Hematopoietic multipotent progenitor cell treated with erythropoietin and hydrocortisone succinate and interleukin-3 and kit ligand, for 17 days (in vitro differentiated cells): ENCODE measurements at regions not wholly inside any gene's neighbourhood (a gene's known extent, or its start where the extent isn't known, plus 50 kb on each side); places are given as distances from the start of the nearest gene placed in this dataset.

ENCODE experiments used
- DNase-seq: peaks from one replicate; pipeline ENCODE4 v3.0.0-alpha.2; 2015; ENCODE audit warnings: low spot score

DNA sequence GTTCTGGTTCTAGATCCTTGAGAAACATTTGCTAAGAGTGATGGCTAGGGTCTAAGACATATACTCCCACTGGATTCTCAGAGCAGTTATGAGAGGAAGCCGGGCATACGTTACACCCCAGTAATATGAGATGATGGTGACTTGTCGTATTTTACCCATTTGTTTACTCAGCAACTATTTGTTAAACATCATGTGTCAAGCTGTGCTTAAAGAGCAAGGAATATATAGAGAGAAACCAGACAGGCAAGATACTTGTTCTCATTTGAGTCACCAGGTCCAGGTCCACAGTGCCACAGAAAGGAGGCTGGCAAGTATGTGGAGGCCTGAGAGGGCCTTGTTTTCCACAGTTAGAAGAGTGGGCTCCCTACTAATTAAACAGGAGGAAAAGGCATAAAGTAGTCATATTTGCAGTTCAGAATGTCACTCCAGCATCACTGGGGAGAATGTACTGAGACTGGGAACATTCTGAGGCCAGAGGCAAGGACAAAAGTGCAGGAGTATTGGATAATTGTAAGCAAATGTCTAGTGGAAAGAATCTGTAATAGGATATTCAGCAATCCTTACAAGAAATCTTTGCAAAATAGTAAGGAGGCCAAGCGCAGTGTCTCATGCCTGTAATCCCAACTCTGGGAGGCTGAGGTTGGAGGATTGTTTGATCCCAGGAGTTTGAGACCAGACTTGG, 142.2 kb downstream of the IRS2 start:
- no peak for DNase-seq

DNA sequence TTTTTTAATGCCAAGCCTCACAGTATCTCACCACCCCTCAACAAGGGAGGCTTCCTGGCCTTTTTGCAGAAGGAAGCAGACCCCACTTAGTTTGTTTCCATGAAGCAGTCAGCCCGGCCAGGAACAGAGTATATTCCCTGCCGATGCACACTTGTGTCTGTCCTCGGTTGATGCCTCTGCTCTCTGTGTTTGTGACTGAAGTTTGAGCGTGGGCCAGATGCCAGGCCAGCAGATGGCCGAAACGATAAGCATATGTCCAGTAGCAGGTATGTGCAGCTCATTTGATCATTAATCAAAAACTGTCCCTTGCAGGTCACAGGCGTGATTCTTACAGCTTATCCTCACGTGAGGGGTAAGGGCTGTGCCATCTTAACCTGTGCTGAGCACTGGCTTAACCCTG, 144.0 kb downstream of the IRS2 start:
- DNase-seq: no peak

DNA sequence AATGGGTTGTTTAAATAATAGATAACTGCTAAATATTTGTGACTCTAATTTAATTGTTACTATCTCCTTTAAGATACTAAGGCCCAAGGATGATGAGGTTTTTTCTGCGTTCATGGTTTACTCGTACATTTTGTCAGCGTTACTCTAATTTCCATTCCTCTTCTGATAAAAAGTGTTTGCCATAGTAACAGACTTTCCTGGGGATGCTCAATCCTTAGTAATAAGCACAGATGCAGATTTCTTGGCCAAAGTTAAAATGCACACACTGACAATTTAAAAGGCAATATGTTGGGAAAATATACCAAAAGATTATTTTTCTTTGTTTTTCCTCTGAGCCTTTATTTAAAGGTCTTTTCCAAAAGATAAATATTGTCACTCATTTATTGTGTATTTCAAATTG, 149.6 kb downstream of the IRS2 start:
- no peak for DNase-seq

DNA sequence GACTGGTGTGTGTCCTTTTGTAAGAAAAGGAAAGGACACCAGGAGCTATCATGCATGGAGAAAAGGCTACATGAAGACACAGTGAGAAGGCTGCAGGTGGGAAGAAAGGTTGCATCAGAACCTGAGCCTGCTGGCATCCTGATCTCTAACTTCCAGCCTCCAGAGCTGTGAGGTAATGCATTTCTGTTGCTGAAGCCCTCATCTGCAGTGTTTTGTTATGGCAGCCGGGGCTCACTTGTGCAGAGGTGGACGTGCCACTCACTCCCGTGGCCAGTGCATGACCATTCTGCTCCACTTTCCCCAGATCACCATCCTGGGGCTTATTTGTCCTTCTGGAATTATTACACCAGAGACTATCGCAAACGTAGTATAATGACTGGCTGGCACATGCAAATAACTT, 155.3 kb downstream of the IRS2 start:
- no peak for DNase-seq

DNA sequence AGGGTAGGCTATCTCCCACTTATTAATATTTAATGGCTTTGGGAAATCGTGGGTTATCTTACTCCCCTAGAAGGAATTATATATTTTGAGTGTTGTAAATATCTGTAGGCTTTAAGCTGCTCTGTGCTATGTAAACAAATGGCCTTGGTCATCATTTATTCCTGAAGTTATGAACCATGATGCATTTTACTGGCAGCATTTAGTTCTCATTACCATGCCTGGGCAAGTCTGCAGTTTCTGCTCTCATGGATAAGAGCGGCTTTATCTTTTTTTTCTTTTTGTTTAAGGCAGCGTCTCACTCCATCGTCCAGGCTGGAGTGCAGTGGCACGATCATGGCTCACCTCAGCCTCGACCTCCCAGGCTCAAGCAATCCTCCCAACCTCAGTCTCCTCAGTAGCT, 156.1 kb downstream of the IRS2 start:
- no peak for DNase-seq

DNA sequence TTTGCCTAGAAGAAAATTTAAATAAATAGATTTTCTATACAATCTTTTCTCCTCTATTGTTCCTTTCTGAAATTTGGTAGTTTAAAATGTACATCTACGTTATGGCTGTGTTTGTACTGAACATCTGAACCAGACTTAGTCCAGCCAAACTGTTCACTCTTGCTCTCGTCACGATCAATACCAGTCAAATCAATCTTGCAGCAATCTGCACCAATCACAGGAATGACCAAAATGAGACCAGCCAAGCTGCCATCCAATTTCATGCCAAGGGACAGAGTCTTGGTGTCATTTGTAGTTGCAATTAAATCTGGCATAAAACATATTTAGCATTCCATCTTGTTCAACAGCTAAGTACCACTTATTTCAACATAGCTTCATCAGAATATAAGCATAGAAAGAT, 156.6 kb downstream of the IRS2 start:
- no peak for DNase-seq

DNA sequence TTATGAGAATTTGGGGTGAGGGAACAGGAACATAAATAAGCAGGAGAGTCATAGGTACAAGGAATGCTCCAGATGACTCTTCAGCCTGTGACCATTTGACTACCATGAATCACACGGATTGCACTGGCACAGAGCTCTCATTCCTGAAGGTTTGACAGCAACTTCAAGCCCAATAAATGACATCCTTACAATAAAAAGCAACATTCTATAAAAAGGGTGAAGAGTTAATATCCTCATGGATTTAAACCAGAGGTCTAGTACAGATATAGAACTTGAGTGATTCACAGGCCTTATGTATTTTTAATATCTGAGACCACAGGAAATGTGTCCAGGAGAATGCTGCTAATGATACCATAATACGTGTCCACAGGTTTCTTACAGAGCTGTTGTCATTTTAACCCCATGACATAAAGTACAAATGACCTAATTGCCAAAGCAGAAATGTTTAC, 158.1 kb downstream of the IRS2 start:
- no peak for DNase-seq

DNA sequence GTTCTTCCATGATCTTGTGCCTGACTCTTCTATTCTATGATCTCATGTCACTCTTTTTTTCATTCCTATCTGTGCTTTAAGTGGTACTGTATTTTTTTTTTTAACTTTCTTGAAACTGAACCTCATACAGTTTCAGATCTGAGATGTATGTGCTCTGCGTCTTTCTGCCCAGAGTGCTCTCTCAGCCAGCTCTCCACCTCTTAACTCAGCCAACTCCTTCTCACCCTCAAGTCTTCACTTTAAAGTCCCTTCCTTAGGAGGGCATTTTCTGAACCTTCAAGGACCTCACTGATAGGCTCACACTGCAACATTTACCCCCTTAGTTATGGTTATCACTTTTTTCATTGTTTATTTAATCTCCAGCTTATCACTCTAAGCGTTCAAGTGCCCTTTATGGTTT, 158.7 kb downstream of the IRS2 start:
- DNase-seq: no peak

DNA sequence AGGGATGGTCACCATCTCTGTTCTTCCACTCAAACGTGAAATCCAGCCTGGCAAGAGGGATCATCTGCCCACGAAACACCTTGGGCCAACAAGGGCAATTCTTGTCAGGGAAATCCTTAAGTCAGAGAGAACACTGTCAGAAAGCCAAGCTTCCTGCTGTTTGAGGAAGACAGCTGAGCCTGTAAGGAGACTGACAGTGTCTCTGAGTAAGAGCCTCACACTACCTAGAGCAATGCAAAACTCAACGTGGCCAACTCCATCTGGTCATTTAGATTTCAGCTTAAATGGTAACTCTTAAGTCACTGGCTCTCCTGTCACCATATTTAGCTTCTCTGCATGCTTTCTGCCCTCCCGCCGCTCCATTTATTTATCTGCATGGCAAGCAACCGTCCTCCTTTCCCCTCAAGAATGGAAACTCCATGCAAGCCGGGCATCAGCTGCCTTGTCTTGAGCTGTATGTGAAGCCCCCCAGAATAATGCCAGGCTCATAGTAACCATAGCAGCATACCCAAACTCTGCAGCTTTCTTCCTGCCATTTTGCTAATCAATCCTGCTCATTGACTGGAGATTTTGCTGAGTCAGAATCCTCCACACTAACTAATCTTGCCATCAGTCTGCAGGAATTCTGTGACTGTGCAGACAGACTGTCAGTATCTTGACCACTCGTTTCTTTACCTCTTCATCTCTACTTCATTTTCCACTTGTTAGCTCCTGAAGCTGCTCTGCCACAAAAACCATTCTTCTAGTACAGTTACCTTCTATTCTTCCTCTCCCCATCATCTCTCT, 159.8 kb downstream of the IRS2 start:
- DNase-seq: no peak

DNA sequence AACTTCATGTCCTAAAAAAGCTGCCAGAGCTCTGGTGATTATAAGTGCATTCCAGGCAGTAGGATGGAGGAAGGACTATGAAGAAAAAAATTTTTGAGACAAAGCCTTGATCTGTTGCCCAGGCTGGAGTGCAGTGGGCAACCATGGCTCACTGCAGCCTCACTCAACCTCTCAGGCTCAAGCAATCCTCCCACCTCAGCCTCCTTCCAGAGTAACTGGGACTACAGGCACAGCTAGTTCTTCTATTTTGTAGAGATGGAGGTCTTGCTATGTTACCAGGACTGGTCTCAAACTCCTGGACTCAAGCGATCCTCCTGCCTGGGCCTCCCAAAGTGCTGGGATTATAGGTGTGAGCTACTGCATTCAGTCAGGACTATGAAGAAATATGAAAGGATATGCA, 161.2 kb downstream of the IRS2 start:
- DNase-seq: no peak

DNA sequence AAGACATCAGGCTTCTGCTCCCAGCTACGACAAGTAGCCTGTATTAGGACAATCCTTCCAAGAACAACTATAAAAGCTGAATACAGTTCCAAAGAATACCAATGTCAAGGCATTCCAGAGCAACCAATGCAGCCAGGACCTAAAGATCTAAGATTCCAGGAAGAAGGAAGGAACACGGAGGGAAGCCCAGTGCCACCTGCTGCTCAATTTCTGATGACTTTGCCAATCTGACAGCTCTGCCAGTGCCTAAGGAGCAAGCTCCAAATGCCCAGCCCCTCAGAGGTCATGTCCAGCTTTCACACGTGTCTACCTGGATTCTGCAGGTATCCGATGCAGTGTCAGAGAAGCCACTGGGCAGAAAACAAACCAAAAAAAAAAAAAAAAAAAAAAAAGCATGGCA, 164.4 kb downstream of the IRS2 start:
- DNase-seq: no peak

DNA sequence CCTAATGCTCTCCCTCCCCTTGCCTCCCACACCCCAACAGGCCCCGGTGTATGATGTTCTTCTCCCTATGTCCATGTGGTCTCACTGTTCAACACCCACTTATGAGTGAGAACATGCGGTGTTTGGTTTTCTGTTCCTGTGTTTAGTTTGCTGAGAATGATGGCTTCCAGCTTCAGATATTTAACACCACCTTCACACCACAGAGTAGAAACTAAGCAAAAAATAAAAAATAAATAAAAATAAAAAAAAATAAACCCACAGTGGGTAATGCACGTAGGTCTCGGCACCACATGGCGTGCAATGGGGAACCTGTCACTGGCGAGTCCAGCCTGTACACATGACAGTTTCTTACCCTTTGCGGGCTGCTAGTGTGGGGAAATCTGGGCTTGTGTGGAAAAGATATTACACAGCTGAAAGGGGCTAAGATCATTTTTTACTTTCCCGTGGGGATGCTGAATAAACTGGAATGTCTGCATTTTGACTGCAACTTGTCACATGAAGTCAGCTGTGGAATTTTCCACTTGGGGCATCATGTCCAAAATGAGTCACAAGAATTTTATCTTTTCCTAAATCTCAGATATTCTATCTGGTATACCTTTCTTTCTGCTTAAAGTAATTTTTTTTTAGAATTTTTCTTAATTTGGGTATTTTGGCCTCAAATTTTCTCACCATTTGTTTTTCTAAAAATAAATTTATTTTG, 170.5 kb downstream of the IRS2 start:
- no peak for DNase-seq

DNA sequence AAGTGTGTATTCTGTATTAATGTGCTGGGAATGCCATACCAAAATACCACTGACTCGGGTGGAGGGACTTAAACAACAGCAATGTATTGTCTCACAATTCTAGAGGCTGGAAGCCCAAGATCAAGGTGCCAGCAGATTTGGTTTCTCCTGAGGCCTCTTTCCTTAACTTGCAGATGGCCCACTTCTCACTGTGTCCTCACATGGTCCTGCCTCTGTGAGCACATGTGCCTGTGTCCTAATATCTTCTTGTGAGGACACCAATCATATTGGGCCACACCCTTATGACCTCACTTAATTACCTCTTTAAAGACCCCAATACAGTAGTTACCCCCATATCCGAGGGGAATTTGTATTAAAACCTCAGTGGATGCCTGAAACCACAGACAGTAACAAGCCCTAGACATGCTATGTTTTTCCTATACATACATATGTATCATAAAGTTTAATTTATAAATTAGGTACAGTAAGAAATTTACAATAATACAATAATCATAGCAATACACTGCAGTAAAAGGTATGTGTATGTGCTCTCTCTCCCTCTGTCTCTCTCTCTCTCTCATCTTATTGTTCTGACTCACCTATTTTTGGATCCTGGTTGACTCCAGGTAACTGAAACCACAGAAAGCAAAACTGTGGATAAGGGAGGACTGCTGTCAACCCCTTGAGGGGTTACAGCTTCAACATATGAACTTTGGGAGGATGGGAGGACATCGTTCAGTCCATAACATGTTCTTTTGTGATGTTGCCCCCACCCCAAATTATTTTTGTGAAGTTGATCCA, 174.3 kb downstream of the IRS2 start:
- no peak for DNase-seq

DNA sequence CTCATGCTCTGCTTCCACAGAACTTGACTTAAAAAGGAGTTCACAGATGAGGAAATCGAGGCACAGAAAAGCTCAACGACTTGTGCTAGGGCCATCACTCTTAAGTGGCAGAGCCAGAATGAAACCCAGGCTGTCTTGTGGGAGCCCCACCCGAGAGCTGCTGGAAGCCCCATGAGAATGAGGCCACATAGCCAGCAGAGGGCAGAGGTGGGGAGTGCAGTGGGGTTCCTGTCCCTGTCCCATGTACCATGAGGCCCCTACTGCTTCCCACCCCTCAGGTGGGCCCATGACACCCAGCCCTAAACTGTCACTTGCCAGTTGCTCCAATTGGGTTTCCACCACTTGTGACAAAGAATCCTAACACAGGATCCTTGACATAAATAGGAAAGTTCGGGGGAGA, 175.9 kb downstream of the IRS2 start:
- DNase-seq: peak; percentile 36

DNA sequence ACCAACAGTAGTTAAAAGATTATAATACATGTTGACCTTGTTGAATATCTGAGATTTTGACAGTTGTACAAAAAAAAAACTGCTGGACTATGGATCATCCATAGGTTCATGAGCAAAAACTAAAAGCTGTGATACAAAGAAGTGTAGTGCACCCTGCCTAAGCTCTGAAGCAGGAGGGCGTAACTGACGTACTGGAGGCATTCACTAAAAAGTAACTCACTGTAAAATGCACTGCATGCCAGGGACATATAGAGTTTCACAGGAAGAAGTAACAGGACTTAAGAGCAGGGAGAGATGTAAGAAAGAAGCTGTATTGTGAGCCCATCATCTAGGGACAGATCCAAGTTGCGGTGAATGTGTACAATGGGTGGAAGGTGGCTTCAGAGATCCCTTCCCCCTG, 177.9 kb downstream of the IRS2 start:
- DNase-seq: no peak

DNA sequence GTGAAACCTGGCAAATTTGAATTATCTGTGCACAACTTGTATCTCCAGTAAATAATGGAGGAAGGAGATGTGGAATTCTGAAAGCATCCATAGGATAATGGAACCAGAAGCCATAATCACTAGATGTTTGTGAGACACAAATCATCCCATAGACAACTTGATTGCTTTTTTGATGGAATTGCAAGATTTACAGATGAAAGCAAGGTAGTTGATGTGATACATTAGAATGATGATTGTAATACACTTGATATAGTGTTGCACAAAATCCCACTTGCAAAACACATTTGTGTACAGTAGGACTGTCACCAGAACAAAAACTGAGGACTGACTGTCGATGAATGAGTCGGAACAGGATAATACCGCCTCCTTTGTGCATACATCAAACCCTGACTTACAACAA, 178.3 kb downstream of the IRS2 start:
- DNase-seq: no peak

DNA sequence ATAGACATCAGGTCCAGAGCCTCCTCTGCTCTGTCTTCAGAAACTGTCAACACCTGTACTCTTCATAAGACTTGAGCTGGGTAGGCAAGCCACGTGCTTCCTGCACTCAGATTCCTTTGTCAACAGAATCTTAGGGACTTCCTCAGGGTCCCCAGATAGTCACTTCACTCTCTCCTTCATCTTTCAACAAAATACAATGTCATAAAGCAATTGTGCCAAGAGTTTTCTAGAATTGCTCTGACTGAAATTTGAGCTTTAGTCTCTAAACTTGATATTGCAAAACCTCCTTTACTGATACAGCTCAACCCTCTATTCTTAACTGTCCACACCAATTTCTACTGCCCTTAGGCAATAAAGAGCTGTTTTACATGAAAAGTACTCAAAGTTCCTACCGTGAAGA, 179.9 kb downstream of the IRS2 start:
- no peak for DNase-seq

DNA sequence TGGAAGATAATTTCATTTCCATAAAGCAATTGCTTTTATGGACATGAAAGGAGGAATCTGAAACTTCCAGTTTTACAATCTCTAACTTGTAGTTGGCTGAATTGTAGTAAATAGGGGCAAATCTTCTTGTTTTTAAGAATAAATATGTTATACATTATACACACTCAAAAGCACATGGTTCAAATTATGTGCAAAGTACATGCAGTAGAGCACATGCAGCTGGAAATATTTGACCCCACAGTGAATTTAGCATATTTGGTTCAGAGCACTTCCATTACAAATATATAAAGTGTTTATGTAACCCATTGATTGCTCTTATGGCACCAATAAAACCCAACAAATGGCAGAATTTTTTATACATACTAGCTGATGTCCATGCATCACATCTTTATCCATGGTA, 180.5 kb downstream of the IRS2 start:
- DNase-seq: no peak

DNA sequence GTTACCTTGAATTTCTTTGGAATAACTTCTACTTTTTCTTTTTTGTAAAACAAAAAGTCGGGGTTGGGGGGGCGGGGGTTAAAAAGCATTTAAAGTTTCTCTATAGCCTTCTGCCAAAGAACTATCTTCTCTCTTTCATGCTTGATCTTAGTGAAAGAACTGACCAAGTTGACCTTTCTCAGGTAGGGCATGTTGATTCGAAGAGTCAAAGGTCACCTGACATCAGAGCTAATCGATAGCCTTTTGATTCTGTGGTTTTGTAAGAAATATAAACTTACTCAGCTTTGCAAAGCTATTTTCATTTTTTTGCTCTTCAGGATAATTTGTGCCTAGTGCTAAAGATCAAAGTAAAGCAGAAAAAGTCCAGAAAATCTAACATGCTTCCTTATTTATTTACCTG, 181.5 kb downstream of the IRS2 start:
- DNase-seq: no peak

DNA sequence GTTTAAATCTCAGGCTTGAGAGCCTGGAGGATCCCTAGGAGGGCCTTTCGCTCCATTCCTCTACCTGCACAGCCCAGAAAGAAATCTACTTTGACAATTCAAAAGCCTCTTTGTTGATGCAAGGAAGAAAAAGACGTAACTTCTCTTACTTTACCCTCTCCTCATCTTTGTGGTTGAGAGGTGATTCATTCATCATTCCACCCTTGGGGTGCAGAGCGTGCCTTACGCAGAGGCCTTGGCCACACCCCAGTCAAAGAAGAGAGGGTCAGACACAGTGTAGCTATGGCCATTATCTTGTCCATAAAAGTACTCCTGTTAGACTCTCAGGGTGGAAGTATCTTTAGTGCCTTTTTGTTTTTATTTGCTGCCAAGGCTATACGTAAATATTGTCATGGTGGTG, 184.0 kb downstream of the IRS2 start:
- DNase-seq: no peak

DNA sequence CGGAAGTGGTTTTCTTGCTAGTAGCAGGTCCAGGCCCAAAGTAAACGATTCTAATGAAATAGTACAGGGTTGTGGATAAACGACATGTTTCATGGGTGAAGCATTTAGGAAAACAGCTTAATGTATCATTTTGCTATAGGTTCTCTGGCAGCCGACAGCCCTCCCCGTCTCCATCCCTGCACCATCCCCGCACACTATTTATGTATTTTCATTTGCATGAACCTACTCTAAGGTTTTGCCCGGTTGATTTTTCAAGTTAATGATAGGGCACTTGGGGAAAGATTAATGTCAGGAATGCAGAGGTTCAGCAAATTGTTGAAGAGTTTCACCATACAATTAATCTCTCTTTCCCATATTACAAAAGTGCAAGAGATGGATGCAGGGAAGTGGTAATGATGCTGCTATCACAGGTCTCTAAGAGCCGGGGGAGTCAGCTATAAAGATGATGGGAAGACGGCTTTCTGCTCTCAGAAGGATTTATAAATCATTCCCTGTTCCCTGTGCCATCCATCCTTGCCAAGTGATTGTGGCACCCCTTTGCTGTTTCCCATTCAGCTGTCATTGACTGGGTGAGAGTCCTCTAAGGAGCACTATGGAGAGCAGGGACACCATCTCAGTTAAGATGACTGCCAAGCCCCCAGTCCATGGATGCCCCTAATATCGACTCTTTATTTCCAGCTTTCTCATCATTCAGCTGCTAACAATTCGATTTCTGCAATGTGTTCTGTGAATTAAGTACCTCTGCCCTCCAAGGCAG, 186.3 kb downstream of the IRS2 start:
- no peak for DNase-seq

DNA sequence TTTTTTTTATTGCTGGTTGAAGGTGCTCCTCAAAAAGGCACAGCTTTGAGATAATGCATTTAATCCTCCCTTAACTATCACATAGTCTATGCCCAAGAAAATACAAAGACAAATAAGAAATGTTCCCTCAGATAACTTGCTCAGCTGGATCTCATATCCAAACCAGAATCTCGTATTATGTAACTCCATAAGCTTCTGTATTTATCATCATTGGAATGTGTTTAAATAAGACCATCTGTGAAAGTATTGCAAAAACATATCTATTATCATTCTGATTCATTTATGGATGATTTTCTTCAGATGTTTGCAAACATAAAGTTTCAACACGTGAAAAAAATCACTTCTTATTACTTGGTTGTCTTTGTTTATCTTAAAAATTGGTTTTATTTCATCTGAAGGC, 190.9 kb downstream of the IRS2 start:
- no peak for DNase-seq
